ENCODE measurements at regions not wholly inside any gene's neighbourhood (a gene's known extent, or its start where the extent isn't known, plus 50 kb on each side); places are given as distances from the start of the nearest gene placed in this dataset.
"Not testable (repeated sequence)": the region's sequence is repeated elsewhere in the genome, so short reads cannot be mapped to it uniquely, and the experiment has no call there.

DNA sequence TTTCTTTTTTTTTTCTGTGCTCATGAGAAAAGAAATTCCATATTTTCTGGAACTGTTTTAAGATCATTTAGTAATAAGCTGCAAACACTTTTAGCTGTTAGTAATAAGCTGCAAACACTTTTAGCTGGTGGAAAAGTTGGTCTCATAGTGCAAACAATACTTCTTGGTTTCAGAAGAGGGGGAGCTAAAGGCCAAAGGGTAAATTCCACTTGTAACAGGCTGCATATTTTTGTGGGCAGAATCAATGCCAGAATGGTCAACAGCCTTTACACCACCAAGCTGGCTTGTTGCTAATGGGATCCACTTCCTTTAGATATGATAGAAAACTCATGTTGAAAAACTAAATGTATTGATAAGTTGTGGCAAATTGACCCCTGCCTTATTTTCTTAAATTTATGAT lies 356.8 kb downstream of the NR4A2 start:
- Histone ChIP-seq H3K9me3 (no peaks in the 10 kb centered on the region), H3K27ac (no peak overlapping the region), H3K4me1 (peaks cover 0 to 12% (median 0%) of the 10 kb centered on the region in 3 donors), H3K4me3 (no peak overlapping the region), H3K36me3 (no peaks in the 10 kb centered on the region), H3K27me3 (no peaks in the 10 kb centered on the region)
- TF ChIP-seq CTCF (IDR thresholded peaks at IDR 0.05): no peak
- no peak for TF ChIP-seq EP300 (IDR thresholded peaks at IDR 0.05)
- TF ChIP-seq POLR2AphosphoS5 (IDR thresholded peaks at IDR 0.05): no peak
- no peak for TF ChIP-seq POLR2A (IDR thresholded peaks at IDR 0.05)
- no peak for ATAC-seq

DNA sequence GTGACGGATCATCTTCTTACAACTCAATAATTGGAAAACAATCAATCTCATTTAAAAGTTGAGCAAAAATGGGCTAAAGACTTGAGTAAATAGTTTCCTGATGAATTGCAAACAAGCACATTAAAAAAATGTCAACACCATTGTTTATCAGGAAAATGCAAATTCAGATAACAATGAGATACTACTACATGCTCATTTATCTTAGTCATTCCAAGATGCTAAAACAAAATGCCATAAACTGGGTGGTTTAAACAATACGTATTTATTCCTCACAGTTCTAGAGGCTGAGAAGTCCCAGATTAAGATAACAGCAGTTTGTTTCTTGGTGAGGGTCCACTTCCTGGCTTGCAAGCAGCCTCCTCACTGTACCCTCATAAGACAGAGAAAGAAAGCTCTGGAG lies 359.6 kb downstream of the NR4A2 start:
- WGBS, 2 donors (ENCODE audit: low coverage in 1 of 2): 32 to 73% methylated on average over 1 to 2 of the region's 2 CpGs
- Histone ChIP-seq H3K36me3 (no peaks in the 10 kb centered on the region), H3K4me1 (peaks cover 0 to 12% (median 0%) of the 10 kb centered on the region in 3 donors), H3K27ac (no peak overlapping the region), H3K9me3 (no peaks in the 10 kb centered on the region), H3K4me3 (no peak overlapping the region), H3K27me3 (no peaks in the 10 kb centered on the region)
- TF ChIP-seq CTCF (IDR thresholded peaks at IDR 0.05) (no peak), POLR2A (IDR thresholded peaks at IDR 0.05) (no peak), POLR2AphosphoS5 (IDR thresholded peaks at IDR 0.05) (no peak), EP300 (IDR thresholded peaks at IDR 0.05) (no peak)
- ATAC-seq: no peak

DNA sequence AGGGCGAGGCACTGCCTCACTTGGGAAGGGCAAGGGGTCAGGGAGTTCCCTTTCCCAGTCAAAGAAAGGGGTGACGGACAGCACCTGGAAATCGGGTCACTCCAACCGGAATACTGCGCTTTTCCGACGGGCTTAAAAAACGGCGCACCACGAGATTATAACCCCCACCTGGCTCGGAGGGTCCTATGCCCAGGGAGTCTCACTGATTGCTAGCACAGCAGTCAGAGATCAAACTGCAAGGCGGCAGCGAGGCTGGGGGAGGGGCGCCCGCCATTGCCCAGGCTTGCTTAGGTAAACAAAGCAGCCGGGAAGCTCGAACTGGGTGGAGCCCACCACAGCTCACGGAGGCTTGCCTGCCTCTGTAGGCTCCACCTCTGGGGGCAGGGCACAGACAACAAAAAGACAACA lies 366.5 kb downstream of the NR4A2 start:
- H3K4me3 ChIP-seq, H3K4me1 ChIP-seq, H3K36me3 ChIP-seq, H3K27me3 ChIP-seq, H3K9me3 ChIP-seq, ATAC-seq, H3K27ac ChIP-seq: not testable (repeated sequence)
- 100% methylated on average over 1 of the region's 18 CpGs; no CpG with 5 or more reads in 1 of the 2 donors for WGBS, 2 donors (ENCODE audit: low coverage in 1 of 2)

DNA sequence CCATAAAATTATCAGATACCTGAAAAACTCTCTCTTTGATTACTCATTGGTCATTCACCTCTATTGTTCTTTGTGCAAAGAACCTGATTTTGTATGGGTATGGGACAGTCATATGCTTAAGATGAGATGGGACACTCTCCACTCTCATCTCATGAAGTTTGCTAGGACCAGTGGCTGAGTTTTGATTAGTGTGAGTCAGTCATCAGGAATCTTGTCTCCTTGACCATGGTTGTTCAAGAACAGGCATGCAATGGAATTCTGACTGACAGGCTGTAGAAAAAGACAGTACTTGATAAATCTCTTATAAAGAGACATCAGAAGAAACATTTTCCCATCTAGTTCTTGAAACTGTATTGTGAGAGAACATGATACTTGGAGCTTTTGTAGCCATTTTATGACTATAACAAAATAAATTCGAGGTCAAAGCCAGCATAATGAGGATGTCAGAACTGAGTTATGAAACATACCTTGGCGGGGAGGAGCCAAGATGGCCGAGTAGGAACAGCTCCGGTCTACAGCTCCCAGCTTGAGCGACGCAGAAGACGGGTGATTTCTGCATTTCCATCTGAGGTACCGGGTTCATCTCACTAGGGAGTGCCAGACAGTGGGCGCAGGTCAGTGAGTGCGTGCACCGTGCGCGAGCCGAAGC lies 367.0 kb downstream of the NR4A2 start:
- H3K27me3 ChIP-seq: no peaks in the 10 kb centered on the region
- no peak for ATAC-seq
- no peak for TF ChIP-seq POLR2A (IDR thresholded peaks at IDR 0.05)
- no peak for TF ChIP-seq POLR2AphosphoS5 (IDR thresholded peaks at IDR 0.05)
- TF ChIP-seq EP300 (IDR thresholded peaks at IDR 0.05): no peak
- 88 to 100% methylated on average over 1 to 8 of the region's 14 CpGs for WGBS, 2 donors (ENCODE audit: low coverage in 1 of 2)
- no peaks in the 10 kb centered on the region for H3K36me3 ChIP-seq
- H3K27ac ChIP-seq: no peak overlapping the region
- H3K4me3 ChIP-seq: no peak overlapping the region
- no peaks in the 10 kb centered on the region for H3K4me1 ChIP-seq
- H3K9me3 ChIP-seq: no peaks in the 10 kb centered on the region

DNA sequence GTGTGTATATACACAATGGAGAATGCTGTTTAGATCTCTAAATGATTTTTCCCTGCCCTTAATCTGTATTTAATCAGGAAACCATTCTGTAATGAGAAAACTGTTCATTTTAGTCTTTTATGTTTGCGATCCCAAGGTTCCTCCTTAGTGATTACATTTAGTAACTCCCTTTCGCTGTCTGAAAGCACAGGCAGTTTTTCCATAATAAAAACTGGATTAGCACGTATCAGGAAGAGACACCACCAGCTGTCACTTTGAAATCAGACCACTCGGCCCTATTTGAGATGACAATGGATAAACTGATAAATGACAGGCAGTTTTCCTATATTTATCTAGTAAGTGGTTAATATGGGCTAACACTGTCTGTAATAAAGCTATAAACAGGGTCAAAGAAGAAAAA lies 370.9 kb downstream of the NR4A2 start:
- Histone ChIP-seq H3K4me1 (no peaks in the 10 kb centered on the region), H3K27me3 (no peaks in the 10 kb centered on the region), H3K9me3 (no peaks in the 10 kb centered on the region), H3K36me3 (no peaks in the 10 kb centered on the region), H3K27ac (no peak overlapping the region), H3K4me3 (no peak overlapping the region)
- no peak for ATAC-seq
- WGBS, 2 donors (ENCODE audit: low coverage in 1 of 2): 63 to 89% methylated on average over 4 of the region's 4 CpGs
- TF ChIP-seq POLR2A (IDR thresholded peaks at IDR 0.05): no peak
- TF ChIP-seq EP300 (IDR thresholded peaks at IDR 0.05): no peak
- no peak for TF ChIP-seq POLR2AphosphoS5 (IDR thresholded peaks at IDR 0.05)
- no peak for TF ChIP-seq CTCF (IDR thresholded peaks at IDR 0.05)

DNA sequence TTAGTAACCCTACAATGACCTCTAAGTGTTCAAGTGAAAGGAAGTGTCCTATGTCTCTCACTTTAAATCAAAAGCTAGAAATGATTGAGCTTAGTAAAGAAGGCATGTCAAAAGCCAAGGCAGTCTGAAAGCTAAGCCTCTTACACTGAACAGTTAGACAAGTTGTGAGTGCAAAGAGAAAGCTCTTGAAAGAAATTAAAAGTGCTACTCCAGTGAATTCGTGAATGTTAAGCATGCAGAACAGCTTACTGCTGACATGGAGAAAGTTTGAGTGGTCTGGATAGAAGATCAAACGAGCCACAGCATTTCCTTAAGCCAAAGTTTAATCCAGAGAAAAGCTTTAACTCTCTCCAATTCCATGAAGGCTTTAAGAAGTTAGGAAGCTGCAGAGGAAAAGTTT lies 373.7 kb downstream of the NR4A2 start:
- WGBS, 2 donors (ENCODE audit: low coverage in 1 of 2): 53 to 100% methylated on average over 1 to 2 of the region's 2 CpGs
- H3K9me3 ChIP-seq: no peaks in the 10 kb centered on the region
- H3K27ac ChIP-seq: no peak overlapping the region
- H3K4me1 ChIP-seq: no peaks in the 10 kb centered on the region
- TF ChIP-seq CTCF (IDR thresholded peaks at IDR 0.05) (no peak), POLR2AphosphoS5 (IDR thresholded peaks at IDR 0.05) (no peak), EP300 (IDR thresholded peaks at IDR 0.05) (no peak), POLR2A (IDR thresholded peaks at IDR 0.05) (no peak)
- no peak overlapping the region for H3K4me3 ChIP-seq
- H3K36me3 ChIP-seq: no peaks in the 10 kb centered on the region
- no peak for ATAC-seq
- no peaks in the 10 kb centered on the region for H3K27me3 ChIP-seq

All from gastroesophageal sphincter (tissue), 4 donors.